Lung (tissue), 11 donors: ENCODE measurements at regions not wholly inside any gene's neighbourhood (a gene's known extent, or its start where the extent isn't known, plus 50 kb on each side); places are given as distances from the start of the nearest gene placed in this dataset.

Experiments
- ATAC-seq: fragments of 200-7000 bp; cut with Tn5 transposase; one replicate; pipeline ENCODE4 v1.9.1; 2020; ENCODE audit warnings: moderate number of reproducible peaks; ENCODE audit not compliant: insufficient read depth, low FRiP score
- DNase-seq, 3 donors: peaks; one replicate each; pipeline ENCODE4 v3.0.0-alpha.2; 2013 to 2017
- H3K27ac ChIP-seq, 2 donors: one replicate each; pipeline ENCODE4 v1.5.1; 2013; ENCODE audit warnings: mild to moderate bottlenecking in 2 of 2, moderate library complexity in 2 of 2, control low read depth in 1 of 2, inconsistent platforms in 1 of 2, low read depth in 1 of 2, low read length in 1 of 2
- H3K27me3 ChIP-seq, 3 donors: one replicate each; pipeline ENCODE4 v1.5.1; 2013; ENCODE audit warnings: low read length in 2 of 3; ENCODE audit not compliant: control insufficient read depth in 3 of 3, insufficient read depth in 3 of 3
- H3K36me3 ChIP-seq, 4 donors: one replicate each; pipeline ENCODE4 v1.5.1; 2013; ENCODE audit warnings: low read length in 4 of 4, mild to moderate bottlenecking in 1 of 4, moderate library complexity in 1 of 4; ENCODE audit not compliant: control insufficient read depth in 4 of 4, insufficient read depth in 4 of 4
- H3K4me1 ChIP-seq, 5 donors: one replicate each; pipeline ENCODE4 v1.5.1; 2013; ENCODE audit warnings: low read length in 5 of 5, mild to moderate bottlenecking in 2 of 5, moderate library complexity in 1 of 5; ENCODE audit not compliant: control insufficient read depth in 5 of 5, insufficient read depth in 5 of 5
- H3K4me3 ChIP-seq: one replicate; pipeline ENCODE4 v1.5.1; 2013; ENCODE audit warnings: mild to moderate bottlenecking, control low read depth, moderate library complexity
- H3K9ac ChIP-seq, 2 donors: one replicate each; pipeline ENCODE4 v1.5.1; 2013; ENCODE audit warnings: low read length in 2 of 2, control low read depth in 1 of 2; ENCODE audit not compliant: insufficient read depth in 1 of 2
- H3K9me3 ChIP-seq, 4 donors: one replicate each; pipeline ENCODE4 v1.5.1; 2013; ENCODE audit warnings: low read length in 3 of 4, mild to moderate bottlenecking in 1 of 4, moderate library complexity in 1 of 4; ENCODE audit not compliant: control insufficient read depth in 4 of 4, insufficient read depth in 3 of 4
- WGBS, 2 donors: extraction: QIAGEN DNeasy Blood & Tissue Kit; methylation state at CpG; one replicate each; pipeline ENCODE4 v1.1.7; 2013; 5-methylcytosine and 5-hydroxymethylcytosine counted together
- TF ChIP-seq, protein P1 (sequence below): IDR thresholded peaks from 2 replicates; pipeline ENCODE4 v1.5.1; 2012; ENCODE audit warnings: mild to moderate bottlenecking; ENCODE audit errors: control extremely low read depth, extremely low read depth
- donor health status: control.
- donor health status: control.
- donor health status: Bipolar disorder and iron deficiency.
- donor health status: healthy.
- donor health status: DM: yes; HTN: yes; CAD: no.

DNA sequence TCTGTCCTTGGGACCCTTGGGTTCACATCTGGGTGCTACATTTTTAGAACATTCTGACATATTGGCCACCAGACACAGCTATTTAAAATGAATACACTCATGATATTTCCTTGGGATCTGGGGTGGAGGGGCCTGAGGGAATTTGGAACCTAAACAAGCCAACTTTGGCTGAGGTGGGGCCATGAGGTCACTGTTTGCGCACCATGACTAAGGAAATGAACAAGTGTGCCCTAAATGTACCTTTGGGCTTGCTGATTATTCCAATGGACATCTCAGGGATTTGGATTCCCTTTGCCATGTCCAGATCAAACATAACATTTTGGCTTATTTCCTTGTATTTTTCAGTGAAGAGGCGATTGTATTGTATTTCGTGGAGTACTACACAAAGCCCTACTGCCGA, 80.5 kb upstream of the SEC11C start:
- ATAC-seq (no peak), DNase-seq (no peak)
- H3K4me1 ChIP-seq: no peaks in the 10 kb centered on the region
- no peaks in the 10 kb centered on the region for H3K36me3 ChIP-seq
- no peak overlapping the region for H3K9ac ChIP-seq
- no peak overlapping the region for H3K27ac ChIP-seq
- H3K4me3 ChIP-seq: no peak overlapping the region
- TF ChIP-seq, protein P1, sequence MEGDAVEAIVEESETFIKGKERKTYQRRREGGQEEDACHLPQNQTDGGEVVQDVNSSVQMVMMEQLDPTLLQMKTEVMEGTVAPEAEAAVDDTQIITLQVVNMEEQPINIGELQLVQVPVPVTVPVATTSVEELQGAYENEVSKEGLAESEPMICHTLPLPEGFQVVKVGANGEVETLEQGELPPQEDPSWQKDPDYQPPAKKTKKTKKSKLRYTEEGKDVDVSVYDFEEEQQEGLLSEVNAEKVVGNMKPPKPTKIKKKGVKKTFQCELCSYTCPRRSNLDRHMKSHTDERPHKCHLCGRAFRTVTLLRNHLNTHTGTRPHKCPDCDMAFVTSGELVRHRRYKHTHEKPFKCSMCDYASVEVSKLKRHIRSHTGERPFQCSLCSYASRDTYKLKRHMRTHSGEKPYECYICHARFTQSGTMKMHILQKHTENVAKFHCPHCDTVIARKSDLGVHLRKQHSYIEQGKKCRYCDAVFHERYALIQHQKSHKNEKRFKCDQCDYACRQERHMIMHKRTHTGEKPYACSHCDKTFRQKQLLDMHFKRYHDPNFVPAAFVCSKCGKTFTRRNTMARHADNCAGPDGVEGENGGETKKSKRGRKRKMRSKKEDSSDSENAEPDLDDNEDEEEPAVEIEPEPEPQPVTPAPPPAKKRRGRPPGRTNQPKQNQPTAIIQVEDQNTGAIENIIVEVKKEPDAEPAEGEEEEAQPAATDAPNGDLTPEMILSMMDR: no peak
- WGBS, 2 donors: 92 to 96% methylated on average over 4 of the region's 4 CpGs
- no peaks in the 10 kb centered on the region for H3K9me3 ChIP-seq
- peaks cover 0 to 2% (median 0%) of the 10 kb centered on the region in 3 donors for H3K27me3 ChIP-seq

DNA sequence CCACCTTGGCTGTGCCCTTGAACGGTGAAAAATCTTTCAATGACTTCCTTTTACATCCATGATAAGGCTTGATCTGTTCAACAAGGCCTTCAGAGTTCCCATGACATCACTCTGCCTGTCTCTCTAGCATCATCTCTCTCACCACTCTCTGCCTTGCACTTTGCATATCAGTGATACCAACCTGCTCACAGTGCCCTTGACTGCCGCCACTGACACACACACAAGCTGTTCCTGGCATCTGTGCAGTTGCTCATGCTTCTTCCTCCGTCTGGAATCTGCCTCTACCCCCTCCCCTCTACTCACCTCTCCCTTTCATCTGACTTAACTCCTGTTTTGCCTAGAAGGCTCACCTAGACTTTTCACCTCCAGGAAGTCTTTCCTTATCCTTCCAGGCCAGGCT, 79.1 kb upstream of the SEC11C start:
- TF ChIP-seq, protein P1: no peak
- Histone ChIP-seq H3K9ac (no peak overlapping the region), H3K27me3 (peaks cover 0 to 2% (median 0%) of the 10 kb centered on the region in 3 donors), H3K4me1 (no peaks in the 10 kb centered on the region), H3K36me3 (no peaks in the 10 kb centered on the region), H3K9me3 (no peaks in the 10 kb centered on the region), H3K27ac (no peak overlapping the region), H3K4me3 (no peak overlapping the region)
- DNase-seq (no peak), ATAC-seq (no peak)
- WGBS, 2 donors: 72 to 75% methylated on average over 3 of the region's 3 CpGs

DNA sequence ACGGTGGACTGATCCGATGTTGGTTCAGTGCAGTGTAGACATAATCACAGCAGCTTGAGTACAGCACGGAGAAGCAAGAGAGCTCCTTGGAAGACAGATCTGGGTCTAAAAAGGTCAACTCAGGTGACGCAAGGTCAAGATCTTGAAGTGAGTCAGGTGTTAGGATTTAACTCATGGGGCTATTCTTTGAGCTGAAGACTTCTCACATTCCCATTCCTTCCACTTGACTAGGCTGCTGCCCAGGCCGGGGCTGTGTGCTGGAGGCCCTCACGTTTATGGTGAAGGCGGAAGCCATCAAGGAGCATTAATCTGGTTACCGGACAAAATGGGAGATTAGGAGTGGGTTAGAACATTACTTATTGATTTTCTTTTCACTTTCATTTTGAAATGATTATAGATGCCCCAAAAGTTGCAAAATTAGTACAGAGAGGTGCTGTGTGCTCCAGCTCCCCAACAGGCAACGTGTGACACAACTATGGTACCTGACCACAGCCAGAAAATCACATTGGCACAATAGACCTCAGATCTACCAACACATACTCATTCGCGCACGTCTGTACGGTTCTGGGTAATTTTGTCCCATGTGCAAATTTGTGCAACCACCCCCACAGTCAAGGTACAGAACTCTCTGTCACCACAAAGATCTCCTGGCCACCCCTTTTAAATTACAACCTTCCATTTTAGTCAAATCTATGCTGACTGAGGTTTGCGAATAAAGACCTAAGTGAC, 77.6 kb upstream of the SEC11C start:
- no peak for DNase-seq
- 92% methylated on average over 14 of the region's 14 CpGs for WGBS, 2 donors
- no peaks in the 10 kb centered on the region for H3K4me1 ChIP-seq
- TF ChIP-seq, protein P1: no peak
- peaks cover 0 to 2% (median 0%) of the 10 kb centered on the region in 3 donors for H3K27me3 ChIP-seq
- H3K27ac ChIP-seq: no peak overlapping the region
- no peaks in the 10 kb centered on the region for H3K9me3 ChIP-seq
- H3K36me3 ChIP-seq: no peaks in the 10 kb centered on the region
- H3K4me3 ChIP-seq: no peak overlapping the region
- no peak overlapping the region for H3K9ac ChIP-seq
- ATAC-seq: no peak

GRCh38 chr18:59062643-59063006, 77.1 kb upstream of the SEC11C start:
- WGBS, 2 donors: 93 to 98% methylated on average over 13 of the region's 13 CpGs
- no peak for DNase-seq
- H3K36me3 ChIP-seq: no peaks in the 10 kb centered on the region
- no peaks in the 10 kb centered on the region for H3K9me3 ChIP-seq
- ATAC-seq: no peak
- H3K27ac ChIP-seq: no peak overlapping the region
- TF ChIP-seq, protein P1: no peak
- H3K9ac ChIP-seq: no peak overlapping the region
- no peak overlapping the region for H3K4me3 ChIP-seq
- no peaks in the 10 kb centered on the region for H3K4me1 ChIP-seq
- H3K27me3 ChIP-seq: peaks cover 0 to 2% (median 0%) of the 10 kb centered on the region in 3 donors
